HCT116 (cell line): ENCODE measurements at regions not wholly inside any gene's neighbourhood (a gene's known extent, or its start where the extent isn't known, plus 50 kb on each side); places are given as distances from the start of the nearest gene placed in this dataset.

Source experiments
- ATAC-seq: fragments of 200-7000 bp; cut with Tn5 transposase; 2 replicates; pipeline ENCODE4 v1.9.1; 2020; ENCODE audit warnings: mild to moderate bottlenecking, moderate library complexity
- BruUV-seq: library from RNA; stranded (reverse); fragments of 400-500 nt; replicated peaks from 2 replicates; lab custom pipeline; 2021; lab: Mats Ljungman, UMichigan
- CTCF ChIA-PET: fragments of 300-600 bp; sonication (Branson Sonifier 250); formaldehyde crosslinking; loops from one replicate; lab custom pipeline; 2021; ENCODE audit warnings: antibody characterized with exemption; lab: Charles Lee
- POLR2A ChIA-PET: fragments of 300-600, 350-600 bp; sonication (Branson Sonifier 250); formaldehyde crosslinking; loops from one replicate; lab custom pipeline; 2021; ENCODE audit warnings: antibody characterized with exemption; lab: Charles Lee
- RAD21 ChIA-PET, 2 experiments: fragments of 300-600 bp; sonication (Branson Sonifier 250); formaldehyde crosslinking; loops; one replicate each; lab custom pipeline; 2023; ENCODE audit warnings: low total read pairs in 2 of 2; ENCODE audit not compliant: uncharacterized antibody in 2 of 2, unreplicated experiment in 2 of 2, low non-redundant PET in 1 of 2; lab: Charles Lee
- DNase-seq: peaks from one replicate; pipeline ENCODE4 v3.0.0-alpha.2; 2010; ENCODE audit warnings: low read depth, low spot score
- H2AFZ ChIP-seq: fragments of 200-600 bp; shearing (Covaris generic), sonication (generic); 2 replicates; pipeline ENCODE4 v1.6.1; 2017; ENCODE audit warnings: low read depth, mixed run types, mixed read lengths, antibody characterized with exemption, low read length; ENCODE audit not compliant: poor library complexity, severe bottlenecking
- H3K27ac ChIP-seq: 2 replicates; pipeline ENCODE4 v1.5.1; 2012; ENCODE audit warnings: low read depth, low read length
- H3K27me3 ChIP-seq: fragments of 200-600 bp; sonication (generic); 2 replicates; pipeline ENCODE4 v1.6.1; 2016; ENCODE audit warnings: mixed run types, low read length, mixed read lengths; ENCODE audit not compliant: insufficient read depth
- H3K36me3 ChIP-seq, 2 experiments: fragments of 200-500 bp in 1 of 2; fragments of 200-600 bp in 1 of 2; sonication (Bioruptor generic) in 1 of 2; sonication (generic) in 1 of 2; 2 replicates each; pipeline versions ENCODE4 v1.5.1 to v1.6.1; 2014 to 2016; ENCODE audit warnings: low read length in 2 of 2, inconsistent platforms in 1 of 2, mixed read lengths in 1 of 2, mixed run types in 1 of 2; ENCODE audit not compliant: insufficient read depth in 2 of 2, control insufficient read depth in 1 of 2
- H3K4me1 ChIP-seq, 2 experiments: fragments of 200-600 bp in 1 of 2; sonication (generic) in 1 of 2; 2 replicates each; pipeline versions ENCODE4 v1.5.1 to v1.6.1; 2012 to 2017; ENCODE audit warnings: low read length in 2 of 2, inconsistent platforms in 1 of 2, mild to moderate bottlenecking in 1 of 2, mixed read lengths in 1 of 2, mixed run types in 1 of 2, moderate library complexity in 1 of 2; ENCODE audit not compliant: insufficient read depth in 2 of 2, control insufficient read depth in 1 of 2
- H3K4me2 ChIP-seq: fragments of 200-600 bp; sonication (generic); 2 replicates; pipeline ENCODE4 v1.6.1; 2017; ENCODE audit warnings: mixed run types, low read length, mixed read lengths
- H3K4me3 ChIP-seq, 2 experiments: fragments of 200-600 bp in 1 of 2; sonication (generic) in 1 of 2; replicated peaks in 1 of 2; 2 replicates each; pipeline ENCODE4 v1.5.1; 2011 to 2016; ENCODE audit warnings: low read length in 2 of 2, control low read depth in 1 of 2, low read depth in 1 of 2, mild to moderate bottlenecking in 1 of 2, mixed read lengths in 1 of 2, mixed run types in 1 of 2
- H3K79me2 ChIP-seq: fragments of 200-600 bp; sonication (generic); 2 replicates; pipeline ENCODE4 v1.6.1; 2017; ENCODE audit warnings: mild to moderate bottlenecking, mixed run types, low read length, moderate library complexity, mixed read lengths; ENCODE audit not compliant: insufficient read depth
- H3K9ac ChIP-seq: fragments of 200-600 bp; sonication (generic); 2 replicates; pipeline ENCODE4 v1.6.1; 2016; ENCODE audit warnings: low read length, mixed read lengths
- H3K9me2 ChIP-seq: fragments of 200-600 bp; sonication (generic), shearing (Covaris generic); 2 replicates; pipeline ENCODE4 v1.6.1; 2017; ENCODE audit warnings: mixed run types, mild to moderate bottlenecking, moderate library complexity; ENCODE audit not compliant: insufficient read depth
- H3K9me3 ChIP-seq, 2 experiments: fragments of 200-500 bp in 1 of 2; fragments of 200-600 bp in 1 of 2; sonication (Bioruptor generic) in 1 of 2; sonication (generic) in 1 of 2; 2 replicates each; pipeline ENCODE4 v1.6.1; 2014 to 2017; ENCODE audit warnings: low read length in 2 of 2, mixed read lengths in 2 of 2, inconsistent platforms in 1 of 2, low read depth in 1 of 2, mild to moderate bottlenecking in 1 of 2, mixed run types in 1 of 2, moderate library complexity in 1 of 2; ENCODE audit not compliant: control insufficient read depth in 1 of 2, insufficient read depth in 1 of 2
- H4K20me1 ChIP-seq: fragments of 200-600 bp; sonication (generic), shearing (Covaris generic); 2 replicates; pipeline ENCODE4 v1.6.1; 2017; ENCODE audit warnings: mixed run types, mild to moderate bottlenecking, moderate library complexity; ENCODE audit not compliant: insufficient read depth
- CBX3 ChIP-seq: IDR thresholded peaks from 2 replicates; pipeline ENCODE4 v1.6.1; 2012; ENCODE audit warnings: low read depth
- EZH2 ChIP-seq: fragments of 200-600 bp; sonication (generic); IDR thresholded peaks from 2 replicates; pipeline ENCODE4 v1.6.1; 2017; ENCODE audit warnings: antibody characterized with exemption, mixed run types
- EZH2phosphoT487 ChIP-seq: fragments of 200-600 bp; IDR thresholded peaks from 2 replicates; pipeline ENCODE4 v1.6.1; 2018; ENCODE audit warnings: antibody characterized with exemption, borderline replicate concordance
- FOSL1 ChIP-seq: IDR thresholded peaks from 2 replicates; pipeline ENCODE4 v1.6.1; 2012; ENCODE audit warnings: low read depth
- JUND ChIP-seq: IDR thresholded peaks from 2 replicates; pipeline ENCODE4 v1.6.1; 2012
- POLR2AphosphoS5 ChIP-seq: IDR thresholded peaks from 2 replicates; pipeline ENCODE4 v1.6.1; 2011; ENCODE audit warnings: mild to moderate bottlenecking, low read depth, low read length, moderate library complexity
- RAD21 ChIP-seq: IDR thresholded peaks from 2 replicates; pipeline ENCODE4 v1.6.1; 2012; ENCODE audit warnings: low read depth, mild to moderate bottlenecking
- SIN3A ChIP-seq: IDR thresholded peaks from 2 replicates; pipeline ENCODE4 v1.6.1; 2012; ENCODE audit warnings: low read depth
- SP1 ChIP-seq: IDR thresholded peaks from 2 replicates; pipeline ENCODE4 v1.6.1; 2012; ENCODE audit warnings: low read depth
- SRF ChIP-seq: IDR thresholded peaks from 2 replicates; pipeline ENCODE4 v1.6.1; 2012; ENCODE audit warnings: low read depth
- TCF7L2 ChIP-seq: IDR thresholded peaks from 2 replicates; pipeline ENCODE4 v1.7.0; 2011; ENCODE audit warnings: borderline replicate concordance, inconsistent platforms; ENCODE audit not compliant: insufficient read depth, insufficient read length; ENCODE audit errors: extremely low read depth
- intact Hi-C: fragments of 100-400 bp; cut with micrococcal nuclease; formaldehyde crosslinking; loops from 2 replicates; pipeline ENCODE4 v1.10.0; 2022
- TF ChIP-seq, protein P1 (sequence below): IDR thresholded peaks from 2 replicates; pipeline ENCODE4 v1.6.1; 2012
- TF ChIP-seq, protein P2 (sequence below), 3 experiments: fragments of 200-600 bp in 1 of 3; sonication (generic) in 1 of 3; IDR thresholded peaks in 2 of 3; conservative IDR thresholded peaks in 1 of 3; 2 replicates each; pipeline ENCODE4 v1.5.1; 2012 to 2017; ENCODE audit warnings: low read depth in 2 of 3, low read length in 2 of 3, antibody characterized with exemption in 1 of 3, borderline replicate concordance in 1 of 3, control low read depth in 1 of 3, mild to moderate bottlenecking in 1 of 3, mixed read lengths in 1 of 3, mixed run types in 1 of 3, moderate library complexity in 1 of 3; ENCODE audit not compliant: insufficient read depth in 1 of 3
- TF ChIP-seq, protein P3 (sequence below): IDR thresholded peaks from 2 replicates; pipeline ENCODE4 v1.6.1; 2012
- TF ChIP-seq, protein P4 (sequence below): IDR thresholded peaks from 2 replicates; pipeline ENCODE4 v1.6.1; 2012; ENCODE audit warnings: low read depth

DNA sequence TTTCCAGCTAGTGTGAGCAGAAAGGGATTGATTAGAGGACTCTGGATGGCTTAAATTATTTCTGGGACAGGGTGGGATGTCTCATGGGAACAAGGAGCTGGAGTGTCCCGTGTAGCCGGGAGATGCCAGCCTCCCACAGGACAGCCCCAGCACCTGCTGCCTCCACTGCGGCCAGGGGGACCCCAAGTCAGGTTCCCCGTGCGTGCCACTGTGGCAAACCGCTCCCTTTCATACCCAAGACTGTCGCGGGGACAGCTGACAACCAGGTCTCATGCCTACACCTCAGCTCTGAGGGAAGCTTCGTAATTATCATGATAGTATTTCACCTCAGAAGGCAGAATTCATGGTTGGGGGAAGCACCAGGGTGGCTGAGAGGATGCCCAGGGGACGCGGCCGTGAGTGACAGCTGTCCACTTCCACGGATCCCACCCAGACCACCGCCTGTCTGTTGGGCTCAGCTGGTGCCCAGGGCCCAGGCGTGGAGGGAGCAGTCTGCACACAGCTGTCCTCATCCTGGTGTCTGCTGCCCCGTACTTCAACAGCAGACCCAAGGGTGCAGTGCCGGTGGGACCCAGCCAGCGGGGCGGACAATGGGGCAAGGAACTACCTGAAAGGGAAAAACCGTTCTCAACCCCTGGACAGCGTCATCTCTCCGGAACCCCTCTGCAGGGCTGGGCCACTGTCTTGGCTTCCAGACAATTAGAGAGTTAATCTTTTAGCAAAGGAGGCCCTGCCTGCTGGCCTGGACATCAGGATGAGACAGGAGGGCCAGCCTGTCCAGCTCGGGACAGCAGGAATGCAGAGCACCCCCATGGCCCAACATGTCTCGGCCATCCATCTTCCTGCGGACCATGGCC is 166.9 kb downstream of the OLFM1 start (continued):
- TF ChIP-seq, protein P1, sequence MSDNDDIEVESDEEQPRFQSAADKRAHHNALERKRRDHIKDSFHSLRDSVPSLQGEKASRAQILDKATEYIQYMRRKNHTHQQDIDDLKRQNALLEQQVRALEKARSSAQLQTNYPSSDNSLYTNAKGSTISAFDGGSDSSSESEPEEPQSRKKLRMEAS = no peak
- TF ChIP-seq SP1 (no peak), JUND (no peak), CBX3 (no peak), EZH2phosphoT487 (no peak), SRF (no peak)

DNA sequence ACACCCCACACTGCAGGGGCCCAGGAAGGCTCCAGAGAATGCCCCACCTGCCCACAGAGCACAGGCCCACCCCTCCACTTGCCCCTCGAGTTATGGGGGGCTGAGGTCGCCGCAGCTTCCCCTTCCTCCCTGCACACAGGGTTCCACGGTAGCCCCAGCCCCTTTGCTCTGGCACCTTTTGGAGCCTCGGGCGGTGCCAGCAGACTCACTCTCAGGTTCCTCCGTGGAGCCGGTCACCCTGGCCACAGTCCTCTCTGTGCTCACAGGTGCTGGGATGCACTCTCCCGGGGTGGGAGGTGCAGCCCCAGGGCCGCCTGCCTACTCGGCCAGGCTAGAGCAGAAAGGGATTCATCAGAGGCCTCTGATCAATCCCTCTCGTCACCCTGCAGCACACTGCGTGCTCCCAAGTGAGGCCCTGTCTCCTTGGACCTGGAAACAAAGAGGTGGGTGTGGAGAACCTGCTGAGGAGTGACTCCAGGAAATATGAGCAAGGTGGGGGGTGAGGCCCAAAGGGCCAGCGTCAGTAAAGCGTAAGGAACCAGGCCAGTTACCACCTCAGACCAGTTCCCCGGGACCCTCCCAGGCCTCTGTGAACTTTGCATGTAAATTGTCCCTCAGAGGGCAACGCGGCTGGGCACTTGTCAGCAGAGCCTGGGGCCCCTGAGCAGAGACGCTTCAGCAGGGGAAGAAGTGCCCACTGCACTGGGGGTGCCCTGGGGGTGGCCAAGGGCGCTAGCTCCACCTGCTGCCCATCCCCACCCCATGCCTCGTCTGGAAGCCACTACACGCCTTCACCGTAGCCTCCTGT is 167.8 kb downstream of the OLFM1 start:
- RAD21 ChIA-PET = no interaction called here
- no peak overlapping the region for H3K4me3 ChIP-seq

More for the DNA sequence above, 167.8 kb downstream of the OLFM1 start:
- BruUV-seq = no TSS peak
- Histone ChIP-seq H4K20me1 (no peaks in the 10 kb centered on the region), H3K9me3 (no peaks in the 10 kb centered on the region), H3K4me1 (peaks cover 9 to 24% of the 10 kb centered on the region in 2 experiments; a peak in 3 of 4 replicates), H3K4me2 (no peak overlapping the region), H3K27me3 (no peaks in the 10 kb centered on the region), H2AFZ (no peak overlapping the region), H3K9me2 (no peaks in the 10 kb centered on the region), H3K9ac (no peak overlapping the region), H3K36me3 (no peaks in the 10 kb centered on the region), H3K27ac (no peak overlapping the region), H3K79me2 (no peaks in the 10 kb centered on the region)
- TF ChIP-seq, protein P2, sequence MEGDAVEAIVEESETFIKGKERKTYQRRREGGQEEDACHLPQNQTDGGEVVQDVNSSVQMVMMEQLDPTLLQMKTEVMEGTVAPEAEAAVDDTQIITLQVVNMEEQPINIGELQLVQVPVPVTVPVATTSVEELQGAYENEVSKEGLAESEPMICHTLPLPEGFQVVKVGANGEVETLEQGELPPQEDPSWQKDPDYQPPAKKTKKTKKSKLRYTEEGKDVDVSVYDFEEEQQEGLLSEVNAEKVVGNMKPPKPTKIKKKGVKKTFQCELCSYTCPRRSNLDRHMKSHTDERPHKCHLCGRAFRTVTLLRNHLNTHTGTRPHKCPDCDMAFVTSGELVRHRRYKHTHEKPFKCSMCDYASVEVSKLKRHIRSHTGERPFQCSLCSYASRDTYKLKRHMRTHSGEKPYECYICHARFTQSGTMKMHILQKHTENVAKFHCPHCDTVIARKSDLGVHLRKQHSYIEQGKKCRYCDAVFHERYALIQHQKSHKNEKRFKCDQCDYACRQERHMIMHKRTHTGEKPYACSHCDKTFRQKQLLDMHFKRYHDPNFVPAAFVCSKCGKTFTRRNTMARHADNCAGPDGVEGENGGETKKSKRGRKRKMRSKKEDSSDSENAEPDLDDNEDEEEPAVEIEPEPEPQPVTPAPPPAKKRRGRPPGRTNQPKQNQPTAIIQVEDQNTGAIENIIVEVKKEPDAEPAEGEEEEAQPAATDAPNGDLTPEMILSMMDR (IDR thresholded peaks at IDR 0.05 in 2 of 3, conservative IDR thresholded peaks at IDR 0.05 in 1 of 3; ENCODE audit: borderline replicate concordance in 1 of 3, insufficient read depth in 1 of 3, low read depth in 2 of 3, low read length in 2 of 3) = 0 out of 6 replicates have a peak, but pooled peaks of 1 of the 3 experiments have one; percentile 3
- TF ChIP-seq, protein P3, sequence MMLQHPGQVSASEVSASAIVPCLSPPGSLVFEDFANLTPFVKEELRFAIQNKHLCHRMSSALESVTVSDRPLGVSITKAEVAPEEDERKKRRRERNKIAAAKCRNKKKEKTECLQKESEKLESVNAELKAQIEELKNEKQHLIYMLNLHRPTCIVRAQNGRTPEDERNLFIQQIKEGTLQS = no peak
- TF ChIP-seq, protein P4, sequence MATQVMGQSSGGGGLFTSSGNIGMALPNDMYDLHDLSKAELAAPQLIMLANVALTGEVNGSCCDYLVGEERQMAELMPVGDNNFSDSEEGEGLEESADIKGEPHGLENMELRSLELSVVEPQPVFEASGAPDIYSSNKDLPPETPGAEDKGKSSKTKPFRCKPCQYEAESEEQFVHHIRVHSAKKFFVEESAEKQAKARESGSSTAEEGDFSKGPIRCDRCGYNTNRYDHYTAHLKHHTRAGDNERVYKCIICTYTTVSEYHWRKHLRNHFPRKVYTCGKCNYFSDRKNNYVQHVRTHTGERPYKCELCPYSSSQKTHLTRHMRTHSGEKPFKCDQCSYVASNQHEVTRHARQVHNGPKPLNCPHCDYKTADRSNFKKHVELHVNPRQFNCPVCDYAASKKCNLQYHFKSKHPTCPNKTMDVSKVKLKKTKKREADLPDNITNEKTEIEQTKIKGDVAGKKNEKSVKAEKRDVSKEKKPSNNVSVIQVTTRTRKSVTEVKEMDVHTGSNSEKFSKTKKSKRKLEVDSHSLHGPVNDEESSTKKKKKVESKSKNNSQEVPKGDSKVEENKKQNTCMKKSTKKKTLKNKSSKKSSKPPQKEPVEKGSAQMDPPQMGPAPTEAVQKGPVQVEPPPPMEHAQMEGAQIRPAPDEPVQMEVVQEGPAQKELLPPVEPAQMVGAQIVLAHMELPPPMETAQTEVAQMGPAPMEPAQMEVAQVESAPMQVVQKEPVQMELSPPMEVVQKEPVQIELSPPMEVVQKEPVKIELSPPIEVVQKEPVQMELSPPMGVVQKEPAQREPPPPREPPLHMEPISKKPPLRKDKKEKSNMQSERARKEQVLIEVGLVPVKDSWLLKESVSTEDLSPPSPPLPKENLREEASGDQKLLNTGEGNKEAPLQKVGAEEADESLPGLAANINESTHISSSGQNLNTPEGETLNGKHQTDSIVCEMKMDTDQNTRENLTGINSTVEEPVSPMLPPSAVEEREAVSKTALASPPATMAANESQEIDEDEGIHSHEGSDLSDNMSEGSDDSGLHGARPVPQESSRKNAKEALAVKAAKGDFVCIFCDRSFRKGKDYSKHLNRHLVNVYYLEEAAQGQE = no peak
- TF ChIP-seq TCF7L2 = no peak
- TF ChIP-seq EZH2 = no peak
- TF ChIP-seq JUND = no peak
- TF ChIP-seq SIN3A = no peak
- no peak for TF ChIP-seq POLR2AphosphoS5
- TF ChIP-seq EZH2phosphoT487 = no peak
- TF ChIP-seq FOSL1 = no peak
- TF ChIP-seq, protein P1 = no peak
- TF ChIP-seq RAD21 = peak; percentile 31
- intact Hi-C loops = loop anchor here (10.0 kb wide), 1 partner anchor 170 kb away; the partner anchor contains the start of gene OLFM1
- no peak for ATAC-seq
- ChIA-PET CTCF (no interaction called here), POLR2A (no interaction called here)
- no peak for DNase-seq
